ENCODE measurements at regions not wholly inside any gene's neighbourhood (a gene's known extent, or its start where the extent isn't known, plus 50 kb on each side); places are given as distances from the start of the nearest gene placed in this dataset.

DNA sequence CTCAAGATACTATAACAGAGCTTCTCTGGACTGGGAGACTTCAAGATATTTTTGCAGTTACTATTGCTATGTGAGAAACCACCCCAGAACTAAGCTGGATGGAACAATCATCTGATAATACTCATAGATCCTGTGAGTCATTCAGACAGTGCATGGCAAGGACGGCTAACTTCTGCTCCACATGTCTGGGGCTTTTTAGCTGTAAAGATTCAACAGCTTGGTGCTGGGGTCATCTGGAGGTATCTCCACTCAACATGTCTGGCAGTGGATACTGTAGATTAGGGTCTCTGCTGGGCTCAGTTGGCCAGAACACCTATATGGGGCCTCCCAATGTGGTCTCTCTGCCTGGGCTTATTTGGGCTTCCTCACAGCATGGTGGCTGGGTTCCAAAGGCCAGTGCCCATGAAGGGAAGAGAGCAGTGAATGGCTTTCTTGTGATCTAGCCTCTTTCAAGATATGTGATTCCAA lies 117.3 kb upstream of the SLC7A14 start:
- peaks cover 3% of the 10 kb centered on the region for H3K36me3 Mint-ChIP-seq (ENCODE audit: low read depth)
- H3K27me3 Mint-ChIP-seq (ENCODE audit: low read depth): no peaks in the 10 kb centered on the region
- no peak overlapping the region for H3K4me3 Mint-ChIP-seq
- no peak overlapping the region for H3K27ac Mint-ChIP-seq
- TF ChIP-seq, protein P1, sequence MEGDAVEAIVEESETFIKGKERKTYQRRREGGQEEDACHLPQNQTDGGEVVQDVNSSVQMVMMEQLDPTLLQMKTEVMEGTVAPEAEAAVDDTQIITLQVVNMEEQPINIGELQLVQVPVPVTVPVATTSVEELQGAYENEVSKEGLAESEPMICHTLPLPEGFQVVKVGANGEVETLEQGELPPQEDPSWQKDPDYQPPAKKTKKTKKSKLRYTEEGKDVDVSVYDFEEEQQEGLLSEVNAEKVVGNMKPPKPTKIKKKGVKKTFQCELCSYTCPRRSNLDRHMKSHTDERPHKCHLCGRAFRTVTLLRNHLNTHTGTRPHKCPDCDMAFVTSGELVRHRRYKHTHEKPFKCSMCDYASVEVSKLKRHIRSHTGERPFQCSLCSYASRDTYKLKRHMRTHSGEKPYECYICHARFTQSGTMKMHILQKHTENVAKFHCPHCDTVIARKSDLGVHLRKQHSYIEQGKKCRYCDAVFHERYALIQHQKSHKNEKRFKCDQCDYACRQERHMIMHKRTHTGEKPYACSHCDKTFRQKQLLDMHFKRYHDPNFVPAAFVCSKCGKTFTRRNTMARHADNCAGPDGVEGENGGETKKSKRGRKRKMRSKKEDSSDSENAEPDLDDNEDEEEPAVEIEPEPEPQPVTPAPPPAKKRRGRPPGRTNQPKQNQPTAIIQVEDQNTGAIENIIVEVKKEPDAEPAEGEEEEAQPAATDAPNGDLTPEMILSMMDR (IDR thresholded peaks at IDR 0.05; ENCODE audit: unreplicated experiment in 3 of 3): no peak
- H3K9me3 Mint-ChIP-seq: peaks cover 5% of the 10 kb centered on the region
- H3K4me1 Mint-ChIP-seq: peaks cover 15% of the 10 kb centered on the region

DNA sequence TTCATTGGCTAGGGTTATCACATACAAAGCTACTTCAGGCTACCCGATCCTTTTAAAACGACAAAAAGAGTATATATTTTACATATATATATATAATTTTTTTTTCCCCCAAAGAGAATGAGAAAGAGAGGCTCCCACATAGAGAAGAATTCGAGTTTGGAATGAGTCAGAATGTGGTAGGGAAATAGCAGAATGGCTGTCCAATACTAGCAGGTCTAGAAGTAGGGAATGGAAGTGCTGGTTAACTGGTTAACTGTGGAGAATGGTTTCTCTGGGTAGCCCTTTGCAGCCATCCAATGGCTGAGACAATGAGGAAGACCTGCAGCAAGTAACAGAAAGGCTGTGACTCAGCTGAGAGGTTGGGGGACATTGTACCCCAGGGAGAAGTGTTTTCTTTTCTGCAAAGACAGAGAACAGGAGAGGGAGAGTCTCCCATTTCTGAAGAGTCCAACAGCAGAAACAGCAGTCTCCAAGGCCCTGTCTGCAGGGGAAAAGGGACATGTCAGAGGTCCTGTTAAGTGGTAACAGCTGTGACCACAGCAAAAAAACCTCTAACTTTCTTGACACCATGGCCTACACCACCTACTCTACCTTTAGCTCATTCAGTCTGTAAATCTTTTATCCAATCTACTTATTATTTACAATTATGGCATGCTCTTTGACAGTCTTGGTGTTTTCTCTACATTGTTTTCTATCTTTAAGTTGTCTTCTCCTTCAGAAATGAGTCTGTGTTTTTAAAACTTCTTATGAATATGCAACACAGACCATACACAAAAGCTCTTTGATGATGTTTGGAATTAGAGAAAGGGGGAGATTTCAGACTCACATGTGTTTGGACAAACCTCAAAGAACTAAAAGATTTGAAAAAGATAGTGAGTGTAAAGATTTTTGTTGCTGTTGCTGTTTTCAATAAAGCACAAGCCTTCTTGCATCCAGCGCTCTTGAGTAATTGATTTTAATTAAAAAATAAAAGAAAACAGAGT lies 116.1 kb upstream of the SLC7A14 start:
- Mint-ChIP-seq H3K27me3 (ENCODE audit: low read depth) (no peaks in the 10 kb centered on the region), H3K36me3 (ENCODE audit: low read depth) (no peaks in the 10 kb centered on the region), H3K9me3 (no peaks in the 10 kb centered on the region), H3K4me3 (no peak overlapping the region), H3K27ac (peak overlapping the region in 2 of 3 experiments; percentile 10 to 26), H3K4me1 (peaks cover 20% of the 10 kb centered on the region)
- TF ChIP-seq, protein P1 (IDR thresholded peaks at IDR 0.05; ENCODE audit: unreplicated experiment in 3 of 3): no peak

DNA sequence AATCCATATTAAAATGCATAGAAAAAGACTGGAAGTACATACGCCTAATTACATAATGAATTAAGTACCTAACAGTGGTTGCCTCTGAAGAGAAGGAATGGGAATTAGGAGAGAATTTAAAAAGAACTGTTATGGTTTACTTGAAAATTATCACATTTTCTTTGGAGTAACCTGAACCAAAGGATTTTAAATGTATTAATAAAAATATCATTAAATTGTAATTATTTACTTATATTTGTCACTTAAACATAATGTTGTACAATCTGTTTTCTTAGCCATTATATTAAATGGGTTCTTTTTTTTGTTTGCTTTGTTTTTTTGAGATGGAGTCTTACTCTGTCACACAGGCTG lies 114.2 kb upstream of the SLC7A14 start:
- Mint-ChIP-seq H3K36me3 (ENCODE audit: low read depth) (no peaks in the 10 kb centered on the region), H3K27ac (no peak overlapping the region), H3K4me3 (no peak overlapping the region), H3K4me1 (peaks cover 26% of the 10 kb centered on the region), H3K9me3 (no peaks in the 10 kb centered on the region), H3K27me3 (ENCODE audit: low read depth) (no peaks in the 10 kb centered on the region)
- TF ChIP-seq, protein P1 (IDR thresholded peaks at IDR 0.05; ENCODE audit: unreplicated experiment in 3 of 3): no peak

DNA sequence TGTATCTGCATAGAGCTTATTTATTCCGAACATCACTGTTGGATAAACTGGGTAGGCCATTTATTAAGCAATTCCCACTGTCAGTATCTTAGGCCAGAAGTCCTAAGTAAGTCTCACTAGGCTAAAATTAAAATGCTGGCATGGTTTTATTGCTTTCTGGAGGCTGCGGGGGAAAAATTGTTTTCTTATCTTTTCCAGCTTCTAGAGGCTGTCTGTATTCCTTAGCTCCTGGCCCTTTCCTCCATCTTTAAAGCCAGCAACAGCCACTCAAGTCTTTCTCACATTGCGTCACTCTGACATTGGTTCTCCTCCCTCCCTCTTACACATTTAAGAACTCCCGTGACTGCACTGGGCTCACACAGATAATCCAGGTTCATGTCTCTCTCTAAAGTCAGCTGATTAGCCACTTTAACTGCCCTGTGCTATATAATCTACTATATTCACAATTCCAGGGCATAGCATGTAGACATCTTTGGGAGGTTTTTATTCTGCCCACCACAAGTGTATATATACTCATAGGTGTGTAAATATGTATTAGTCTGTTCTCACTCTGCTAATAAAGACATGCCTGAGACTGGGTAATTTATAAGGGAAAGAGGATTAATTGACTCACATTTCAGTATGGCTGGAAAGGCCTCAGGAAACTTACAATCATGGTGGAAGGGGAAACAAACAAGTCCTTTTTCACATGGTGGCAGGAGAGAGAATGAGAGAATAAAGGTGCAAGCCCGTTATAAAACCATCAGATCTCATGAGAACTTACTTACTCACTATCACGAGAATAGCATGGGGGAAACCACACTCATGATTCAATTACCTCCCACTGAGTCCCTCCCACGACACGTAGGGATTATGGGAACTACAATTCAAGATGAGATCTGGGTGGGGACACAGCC lies 113.5 kb upstream of the SLC7A14 start:
- no peaks in the 10 kb centered on the region for H3K36me3 Mint-ChIP-seq (ENCODE audit: low read depth)
- H3K27ac Mint-ChIP-seq: peak overlapping the region in 2 of 3 experiments; percentile 28 to 66
- no peak overlapping the region for H3K4me3 Mint-ChIP-seq
- no peaks in the 10 kb centered on the region for H3K27me3 Mint-ChIP-seq (ENCODE audit: low read depth)
- H3K4me1 Mint-ChIP-seq: peaks cover 26% of the 10 kb centered on the region
- no peaks in the 10 kb centered on the region for H3K9me3 Mint-ChIP-seq
- TF ChIP-seq, protein P1 (IDR thresholded peaks at IDR 0.05; ENCODE audit: unreplicated experiment in 3 of 3): no peak

DNA sequence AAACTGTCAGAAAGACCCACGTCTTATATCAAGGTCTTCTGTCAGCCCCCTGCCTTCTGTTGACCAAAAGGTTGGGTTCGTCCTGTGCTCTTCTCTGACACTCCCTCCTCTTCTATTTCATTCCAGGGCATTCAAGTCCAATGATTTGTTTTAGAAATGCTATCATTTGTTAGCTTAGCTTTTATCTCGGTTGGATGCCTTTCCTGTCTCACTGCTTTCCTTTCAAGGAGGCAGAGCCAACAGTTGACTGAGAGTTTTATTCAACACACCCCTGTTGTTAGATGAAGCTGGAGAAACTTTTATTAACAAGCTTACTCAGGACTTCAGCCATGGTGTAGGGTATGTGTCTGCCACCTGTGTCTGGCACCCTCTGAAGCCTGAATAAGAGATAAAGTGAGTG lies 112.0 kb upstream of the SLC7A14 start:
- H3K9me3 Mint-ChIP-seq: no peaks in the 10 kb centered on the region
- H3K36me3 Mint-ChIP-seq (ENCODE audit: low read depth): no peaks in the 10 kb centered on the region
- H3K4me3 Mint-ChIP-seq: no peak overlapping the region
- peak overlapping the region in 2 of 3 experiments; percentile 4 to 9 for H3K27ac Mint-ChIP-seq
- TF ChIP-seq, protein P1 (IDR thresholded peaks at IDR 0.05; ENCODE audit: unreplicated experiment in 3 of 3): no peak
- H3K4me1 Mint-ChIP-seq: peaks cover 26% of the 10 kb centered on the region
- no peaks in the 10 kb centered on the region for H3K27me3 Mint-ChIP-seq (ENCODE audit: low read depth)
